Mesenchymal stem cell (in vitro differentiated cells and primary cell): ENCODE measurements at regions not wholly inside any gene's neighbourhood (a gene's known extent, or its start where the extent isn't known, plus 50 kb on each side); places are given as distances from the start of the nearest gene placed in this dataset.

ENCODE experiments used
- DNase-seq: peaks from one replicate; pipeline ENCODE4 v3.0.0-alpha.2; 2013
- H2AFZ ChIP-seq: one replicate; pipeline ENCODE4 v1.6.1; 2013; ENCODE audit warnings: low read depth, mild to moderate bottlenecking, control low read depth, inconsistent platforms, low read length, moderate library complexity
- H2AK5ac ChIP-seq: 2 replicates; pipeline ENCODE4 v1.6.1; 2013; ENCODE audit warnings: low read length, moderate library complexity, mild to moderate bottlenecking, inconsistent platforms; ENCODE audit not compliant: severe bottlenecking
- H2BK120ac ChIP-seq: one replicate; pipeline ENCODE4 v1.6.1; 2013; ENCODE audit warnings: low read depth, mild to moderate bottlenecking, inconsistent platforms, low read length, moderate library complexity
- H2BK12ac ChIP-seq, 2 experiments: one replicate each; pipeline ENCODE4 v1.6.1; 2013; ENCODE audit warnings: inconsistent platforms in 2 of 2, low read length in 2 of 2, mild to moderate bottlenecking in 2 of 2, moderate library complexity in 2 of 2, control low read depth in 1 of 2
- H2BK15ac ChIP-seq: one replicate; pipeline ENCODE4 v1.6.1; 2013; ENCODE audit warnings: mild to moderate bottlenecking, low read depth, inconsistent platforms; ENCODE audit not compliant: poor library complexity, severe bottlenecking
- H2BK5ac ChIP-seq: 2 replicates; pipeline ENCODE4 v1.6.1; 2013; ENCODE audit warnings: low read depth, mild to moderate bottlenecking, low read length, control low read depth, inconsistent platforms; ENCODE audit not compliant: poor library complexity, severe bottlenecking
- H3K14ac ChIP-seq, 2 experiments: one replicate each; pipeline ENCODE4 v1.6.1; 2013; ENCODE audit warnings: inconsistent platforms in 2 of 2, low read length in 2 of 2, control low read depth in 1 of 2, mild to moderate bottlenecking in 1 of 2, moderate library complexity in 1 of 2
- H3K18ac ChIP-seq, 2 experiments: one replicate each; pipeline ENCODE4 v1.6.1; 2013; ENCODE audit warnings: inconsistent platforms in 2 of 2, low read length in 2 of 2, control low read depth in 1 of 2, low read depth in 1 of 2, mild to moderate bottlenecking in 1 of 2
- H3K23ac ChIP-seq, 2 experiments: one replicate each; pipeline ENCODE4 v1.6.1; 2013; ENCODE audit warnings: inconsistent platforms in 2 of 2, low read length in 2 of 2, mild to moderate bottlenecking in 2 of 2, moderate library complexity in 2 of 2, control low read depth in 1 of 2
- H3K27ac ChIP-seq: 2 replicates; pipeline ENCODE4 v1.5.1; 2013; ENCODE audit warnings: mild to moderate bottlenecking, moderate library complexity, low read length, control low read depth, inconsistent platforms; ENCODE audit not compliant: poor library complexity, severe bottlenecking
- H3K27me3 ChIP-seq, 2 experiments: 2 replicates each; pipeline versions ENCODE4 v1.6.1 to v1.7.0; 2013; ENCODE audit warnings: low read length in 2 of 2, mild to moderate bottlenecking in 2 of 2, moderate library complexity in 2 of 2, control low read depth in 1 of 2, inconsistent platforms in 1 of 2; ENCODE audit not compliant: control insufficient read depth in 1 of 2, insufficient read depth in 1 of 2
- H3K36me3 ChIP-seq, 2 experiments: 2 replicates each; pipeline versions ENCODE4 v1.6.1 to v1.7.0; 2013; ENCODE audit warnings: low read length in 2 of 2, control low read depth in 1 of 2, inconsistent platforms in 1 of 2, low read depth in 1 of 2, mild to moderate bottlenecking in 1 of 2; ENCODE audit not compliant: insufficient read depth in 2 of 2, control insufficient read depth in 1 of 2
- H3K4ac ChIP-seq, 2 experiments: one replicate each; pipeline ENCODE4 v1.6.1; 2013; ENCODE audit warnings: inconsistent platforms in 2 of 2, low read length in 2 of 2, mild to moderate bottlenecking in 2 of 2, moderate library complexity in 2 of 2, control low read depth in 1 of 2, low read depth in 1 of 2
- H3K4me1 ChIP-seq: 2 replicates; pipeline ENCODE4 v1.6.1; 2013; ENCODE audit warnings: low read depth, low read length, control low read depth; ENCODE audit not compliant: control insufficient read depth, insufficient read depth
- H3K4me2 ChIP-seq: 2 replicates; pipeline ENCODE4 v1.6.1; 2013; ENCODE audit warnings: low read length, mild to moderate bottlenecking, inconsistent platforms; ENCODE audit not compliant: poor library complexity, severe bottlenecking
- H3K4me3 ChIP-seq, 2 experiments: 2 replicates each; pipeline versions ENCODE4 v1.5.1 to v1.7.0; 2013; ENCODE audit warnings: low read length in 2 of 2, mild to moderate bottlenecking in 2 of 2, control low read depth in 1 of 2, low read depth in 1 of 2; ENCODE audit not compliant: insufficient read depth in 1 of 2
- H3K79me1 ChIP-seq: replicated peaks from 2 replicates; pipeline ENCODE4 v1.6.1; 2013; ENCODE audit warnings: mild to moderate bottlenecking, control low read depth, low read length, inconsistent platforms; ENCODE audit not compliant: poor library complexity, severe bottlenecking
- H3K9ac ChIP-seq: 2 replicates; pipeline ENCODE4 v1.7.0; 2013; ENCODE audit warnings: mild to moderate bottlenecking, low read length, moderate library complexity
- H3K9me3 ChIP-seq: 2 replicates; pipeline ENCODE4 v1.7.0; 2013; ENCODE audit warnings: mild to moderate bottlenecking, low read length; ENCODE audit not compliant: control insufficient read depth
- H4K8ac ChIP-seq: one replicate; pipeline ENCODE4 v1.6.1; 2013; ENCODE audit warnings: inconsistent platforms, mild to moderate bottlenecking, low read length, moderate library complexity
- H4K91ac ChIP-seq: one replicate; pipeline ENCODE4 v1.6.1; 2013; ENCODE audit warnings: mild to moderate bottlenecking, low read length, inconsistent platforms
- WGBS: methylation state at CpG from one replicate; pipeline ENCODE4 v1.1.7; 2013; ENCODE audit warnings: mixed read lengths; 5-methylcytosine and 5-hydroxymethylcytosine counted together

DNA sequence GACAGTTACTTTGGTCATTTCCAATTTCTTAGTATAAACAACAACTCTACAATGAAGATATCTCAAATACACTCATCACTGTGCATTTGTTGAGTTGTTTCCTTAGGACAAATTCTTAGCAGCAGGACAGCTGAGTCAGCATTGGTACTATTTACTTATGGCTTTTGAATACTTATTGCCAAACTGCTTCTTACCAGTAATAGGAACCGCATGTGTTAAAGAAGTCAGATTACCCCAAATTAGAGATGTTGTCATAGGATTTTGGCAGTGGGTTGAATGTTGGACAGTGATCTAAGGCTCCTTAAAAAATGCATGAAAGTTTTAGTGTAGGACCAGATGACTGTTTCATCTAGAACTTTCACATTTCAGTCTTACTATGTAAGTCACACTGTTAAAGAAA is 280.1 kb upstream of the DMRT1 start:
- H2BK120ac ChIP-seq = no peak overlapping the region

DNA sequence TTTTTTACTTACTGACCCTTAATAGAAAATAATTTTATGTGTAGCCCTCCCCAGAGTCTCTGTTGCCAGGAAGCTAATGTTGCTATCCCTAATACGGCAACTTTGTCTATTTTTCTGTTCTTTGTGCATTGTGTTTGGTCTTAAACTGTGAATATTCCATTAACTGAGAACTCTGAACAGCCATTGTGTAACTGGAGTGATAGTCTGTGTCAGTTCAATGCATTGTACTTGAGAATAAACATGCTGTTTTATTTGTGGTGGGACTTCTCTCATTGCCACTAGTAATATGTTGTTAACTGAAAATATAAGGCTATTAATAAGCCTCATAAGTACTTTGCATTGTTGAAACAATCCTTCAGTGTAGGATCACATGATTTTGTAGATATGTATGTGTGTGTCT is 278.3 kb upstream of the DMRT1 start:
- Histone ChIP-seq H3K4ac (no peak overlapping the region), H3K9me3 (peaks cover 8% of the 10 kb centered on the region)
- WGBS = 95% methylated on average over 1 of the region's 1 CpG

More for the DNA sequence above, 280.1 kb upstream of the DMRT1 start:
- WGBS = 88% methylated on average over 1 of the region's 1 CpG
- peaks cover 3% of the 10 kb centered on the region for H3K4me1 ChIP-seq
- DNase-seq = no peak
- H2AK5ac ChIP-seq = no peak overlapping the region
- no peak overlapping the region for H2BK12ac ChIP-seq
- no peak overlapping the region for H3K4me3 ChIP-seq
- no peak overlapping the region for H4K91ac ChIP-seq
- no peak overlapping the region for H3K27ac ChIP-seq
- H2BK5ac ChIP-seq = no peak overlapping the region
- no peaks in the 10 kb centered on the region for H3K27me3 ChIP-seq
- no peak overlapping the region for H3K4ac ChIP-seq
- no peak overlapping the region for H3K23ac ChIP-seq
- H3K79me1 ChIP-seq = no peaks in the 10 kb centered on the region
- H3K14ac ChIP-seq = no peak overlapping the region
- no peak overlapping the region for H2AFZ ChIP-seq
- H3K18ac ChIP-seq = no peak overlapping the region
- peak overlapping the region; percentile 36 for H3K9ac ChIP-seq
- H2BK15ac ChIP-seq = no peak overlapping the region
- H4K8ac ChIP-seq = no peak overlapping the region
- no peaks in the 10 kb centered on the region for H3K36me3 ChIP-seq
- no peaks in the 10 kb centered on the region for H3K9me3 ChIP-seq
- H3K4me2 ChIP-seq = no peak overlapping the region

DNA sequence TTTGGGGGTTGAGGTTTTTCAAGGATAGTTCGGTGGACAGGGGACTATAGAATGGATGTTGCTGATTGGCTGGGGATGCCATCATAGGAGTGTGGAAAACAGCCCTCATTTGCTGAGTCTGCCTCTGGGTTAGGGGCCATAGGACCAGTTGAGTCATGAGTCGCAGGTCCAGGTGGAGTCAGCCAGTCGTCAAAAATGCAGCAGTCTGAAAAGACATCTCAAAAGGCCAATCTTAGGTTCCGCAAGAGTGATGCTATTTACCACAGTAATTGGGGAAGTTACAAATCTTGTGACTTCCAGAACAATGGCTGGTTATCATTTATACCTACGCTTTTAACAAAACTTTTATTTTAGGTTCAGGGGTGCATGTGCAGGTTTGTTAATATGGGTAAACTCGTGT is 276.0 kb upstream of the DMRT1 start:
- no peak overlapping the region for H2BK12ac ChIP-seq
- H3K79me1 ChIP-seq = no peaks in the 10 kb centered on the region
- H2BK120ac ChIP-seq = no peak overlapping the region
- H3K4me2 ChIP-seq = no peak overlapping the region
- DNase-seq = no peak
- H2BK15ac ChIP-seq = no peak overlapping the region
- H3K4me3 ChIP-seq = no peak overlapping the region
- H3K9me3 ChIP-seq = peaks cover 8% of the 10 kb centered on the region
- no peak overlapping the region for H3K9ac ChIP-seq
- H3K23ac ChIP-seq = no peak overlapping the region
- no peaks in the 10 kb centered on the region for H3K27me3 ChIP-seq
- no peak overlapping the region for H3K14ac ChIP-seq
- H2AK5ac ChIP-seq = no peak overlapping the region
- WGBS = 84% methylated on average over 5 of the region's 6 CpGs
- H4K8ac ChIP-seq = no peak overlapping the region
- H3K4ac ChIP-seq = no peak overlapping the region
- no peak overlapping the region for H2AFZ ChIP-seq
- H3K36me3 ChIP-seq = no peaks in the 10 kb centered on the region
- H4K91ac ChIP-seq = no peak overlapping the region
- H3K18ac ChIP-seq = no peak overlapping the region
- no peak overlapping the region for H2BK5ac ChIP-seq
- no peaks in the 10 kb centered on the region for H3K4me1 ChIP-seq
- H3K27ac ChIP-seq = no peak overlapping the region

More for the DNA sequence above, 278.3 kb upstream of the DMRT1 start:
- Histone ChIP-seq H3K79me1 (no peaks in the 10 kb centered on the region), H3K18ac (no peak overlapping the region), H4K8ac (no peak overlapping the region), H2BK120ac (no peak overlapping the region), H4K91ac (no peak overlapping the region), H2BK12ac (no peak overlapping the region), H3K14ac (no peak overlapping the region), H2BK15ac (no peak overlapping the region), H2AFZ (no peak overlapping the region), H3K27ac (no peak overlapping the region), H3K36me3 (no peaks in the 10 kb centered on the region), H3K23ac (no peak overlapping the region), H3K4me2 (no peak overlapping the region), H3K9ac (no peak overlapping the region), H2AK5ac (no peak overlapping the region), H3K4me1 (no peaks in the 10 kb centered on the region), H3K27me3 (no peaks in the 10 kb centered on the region), H2BK5ac (no peak overlapping the region), H3K4me3 (no peak overlapping the region)
- DNase-seq = no peak

DNA sequence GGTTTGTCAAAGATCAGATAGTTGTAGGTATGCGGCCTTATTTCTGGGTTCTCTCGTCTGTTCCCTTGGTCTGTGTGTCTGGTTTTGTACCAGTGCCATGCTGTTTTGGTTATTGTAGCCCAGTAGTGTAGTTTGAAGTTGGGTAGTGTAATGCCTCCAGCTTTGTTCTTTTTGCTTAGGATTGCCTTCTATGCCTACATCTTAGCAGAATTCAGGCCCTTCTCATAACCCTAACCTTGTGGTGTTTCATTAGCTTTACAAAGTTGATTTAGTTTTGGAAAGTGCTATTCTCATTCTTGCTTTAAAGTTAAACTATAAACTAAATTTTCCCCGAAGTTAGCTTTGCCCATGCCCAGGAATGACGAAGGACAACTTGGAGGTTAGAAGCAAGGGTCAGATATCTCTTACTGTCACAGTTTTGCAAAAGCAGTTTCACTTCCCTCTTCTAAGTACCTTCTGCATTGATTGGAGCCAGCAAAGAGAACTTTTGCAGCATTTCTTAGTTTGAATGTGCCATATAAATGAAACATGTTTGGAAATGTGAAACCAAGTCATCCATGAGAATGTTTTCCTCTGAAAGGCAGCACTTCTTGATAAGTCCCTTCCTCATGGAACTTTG is 274.3 kb upstream of the DMRT1 start:
- Histone ChIP-seq H2BK5ac (no peak overlapping the region), H3K4me2 (no peak overlapping the region), H2BK15ac (no peak overlapping the region), H3K4me3 (no peak overlapping the region), H3K23ac (no peak overlapping the region), H4K91ac (no peak overlapping the region), H3K4me1 (no peaks in the 10 kb centered on the region), H2AK5ac (no peak overlapping the region), H3K4ac (no peak overlapping the region), H3K36me3 (no peaks in the 10 kb centered on the region), H3K18ac (no peak overlapping the region), H3K9ac (no peak overlapping the region), H2BK12ac (no peak overlapping the region), H2AFZ (no peak overlapping the region), H2BK120ac (no peak overlapping the region), H3K79me1 (no peaks in the 10 kb centered on the region), H3K27ac (no peak overlapping the region), H3K14ac (no peak overlapping the region), H3K27me3 (no peaks in the 10 kb centered on the region), H3K9me3 (peaks cover 8% of the 10 kb centered on the region), H4K8ac (no peak overlapping the region)
- DNase-seq = no peak
- WGBS = 80% methylated on average over 4 of the region's 4 CpGs
